Hepatocyte (in vitro differentiated cells): ENCODE measurements at regions not wholly inside any gene's neighbourhood (a gene's known extent, or its start where the extent isn't known, plus 50 kb on each side); places are given as distances from the start of the nearest gene placed in this dataset.

Experiments used
- CTCF ChIP-seq: fragments of 200-600 bp; sonication (generic); IDR thresholded peaks from 2 replicates; pipeline ENCODE4 v1.5.1; 2016; ENCODE audit warnings: antibody characterized with exemption, mild to moderate bottlenecking; ENCODE audit not compliant: poor library complexity
- EZH2 ChIP-seq: fragments of 200-600 bp; sonication (generic); IDR thresholded peaks from 2 replicates; pipeline ENCODE4 v1.6.1; 2016; ENCODE audit warnings: antibody characterized with exemption, mild to moderate bottlenecking, borderline replicate concordance

DNA sequence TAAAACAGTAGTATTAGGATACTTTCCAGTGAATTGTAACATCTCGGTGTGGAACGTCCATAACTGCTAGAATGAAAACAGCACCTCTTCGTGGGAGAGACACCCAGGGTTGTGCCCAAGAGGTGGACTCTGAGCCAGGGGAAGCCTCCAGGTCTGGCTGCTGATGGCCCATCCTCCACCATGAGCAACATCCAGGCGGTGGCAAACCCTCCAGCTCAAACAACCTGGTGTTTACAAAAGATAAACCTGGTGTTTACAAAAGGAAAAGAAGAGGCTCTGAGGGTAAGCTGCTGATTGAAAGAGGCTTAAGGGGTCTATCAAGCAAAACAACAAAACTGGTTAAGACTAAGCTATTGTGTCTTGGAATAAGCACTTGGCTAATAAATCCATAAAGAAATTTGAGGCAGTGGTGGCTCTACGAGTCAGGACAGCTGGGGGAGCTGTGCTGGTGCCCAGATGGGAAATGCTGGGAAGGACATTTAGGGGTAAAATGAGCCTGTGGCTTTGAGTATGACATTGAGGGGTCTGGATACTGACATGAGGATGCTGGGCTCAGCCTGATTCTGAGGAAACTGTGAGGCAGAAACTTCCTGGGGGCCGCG lies 909.0 kb downstream of the BRD1 start:
- TF ChIP-seq CTCF (no peak), EZH2 (no peak)
